ENCODE measurements at regions not wholly inside any gene's neighbourhood (a gene's known extent, or its start where the extent isn't known, plus 50 kb on each side); places are given as distances from the start of the nearest gene placed in this dataset.
"Not testable (repeated sequence)": the region's sequence is repeated elsewhere in the genome, so short reads cannot be mapped to it uniquely, and the experiment has no call there.

DNA sequence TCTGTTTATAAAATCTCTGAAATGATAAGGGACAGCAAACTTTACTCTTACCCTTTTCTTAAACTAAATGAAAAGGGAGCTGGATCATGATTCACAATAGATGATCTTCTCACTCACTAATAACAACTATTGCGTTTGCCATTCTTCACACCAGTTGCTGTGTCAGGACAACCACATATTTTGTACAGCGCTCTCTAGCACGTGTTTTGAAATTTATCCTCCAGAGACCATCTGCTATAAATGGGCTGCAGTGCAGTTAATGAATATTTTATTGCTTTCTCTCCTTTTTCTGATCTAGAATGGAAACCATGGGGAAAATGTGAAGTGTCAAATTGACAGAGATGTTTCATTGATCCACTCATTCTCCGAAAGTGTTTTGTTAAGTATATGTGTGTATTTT lies 258.4 kb upstream of the CCNH start:
- in situ Hi-C loops (cut with MboI; ENCODE audit: low sequenced_read_pairs), result no loop called here

DNA sequence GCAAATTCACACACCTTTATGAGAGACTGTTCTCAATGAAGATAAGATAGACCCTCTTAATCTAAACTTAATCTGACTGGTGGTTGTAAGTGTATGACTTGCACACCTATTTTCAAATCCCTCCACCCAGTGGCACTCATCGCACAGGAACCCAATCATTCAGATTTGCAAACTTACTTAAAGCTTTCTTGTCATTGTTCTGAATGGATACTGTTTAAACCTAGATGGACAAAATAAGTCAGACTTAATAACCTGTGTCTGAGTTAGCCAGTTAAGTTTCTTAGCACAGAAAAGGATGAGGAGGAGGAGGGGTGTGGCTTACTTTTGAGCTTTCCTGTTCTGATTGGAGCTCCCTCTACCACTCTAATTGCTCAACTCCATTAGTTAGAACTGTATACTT lies 252.4 kb upstream of the CCNH start:
- in situ Hi-C loops (cut with MboI; ENCODE audit: low sequenced_read_pairs), result no loop called here

DNA sequence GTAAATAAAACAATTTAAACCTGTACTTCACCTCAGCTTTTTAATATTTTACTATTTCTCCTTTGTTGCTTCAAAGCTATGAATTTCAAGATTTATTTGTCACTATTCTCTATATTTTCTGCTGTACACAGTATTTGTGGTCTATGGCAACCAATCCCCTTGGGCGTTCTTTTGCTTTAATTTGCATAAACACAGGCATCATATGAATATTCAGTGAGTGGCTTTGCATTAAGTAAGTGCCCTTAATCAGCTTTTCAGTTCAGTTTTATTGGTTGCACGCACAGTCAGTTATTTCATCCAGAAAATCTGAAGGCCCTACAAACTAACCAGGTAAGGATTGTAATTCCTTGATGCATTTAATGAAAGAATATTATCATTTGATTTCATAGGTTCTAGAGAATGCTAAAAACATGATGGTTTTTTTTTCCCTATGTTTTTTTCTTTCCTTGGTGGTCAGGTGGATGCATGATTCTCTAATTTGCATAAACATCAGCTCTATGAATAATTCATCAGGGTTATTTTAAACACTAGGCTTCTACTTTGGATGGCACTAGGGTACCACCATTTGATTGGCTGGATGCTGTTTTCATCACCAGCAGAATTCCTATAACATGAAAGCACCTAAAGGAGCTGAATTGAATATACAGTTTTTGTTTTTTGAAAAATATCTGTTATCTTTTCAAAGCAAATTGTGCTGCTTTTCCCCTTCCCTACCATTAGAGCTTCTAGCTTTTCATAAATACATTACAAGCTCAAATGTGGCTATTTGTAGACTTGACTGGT lies 249.2 kb upstream of the CCNH start:
- in situ Hi-C loops (cut with MboI; ENCODE audit: low sequenced_read_pairs), result no loop called here

DNA sequence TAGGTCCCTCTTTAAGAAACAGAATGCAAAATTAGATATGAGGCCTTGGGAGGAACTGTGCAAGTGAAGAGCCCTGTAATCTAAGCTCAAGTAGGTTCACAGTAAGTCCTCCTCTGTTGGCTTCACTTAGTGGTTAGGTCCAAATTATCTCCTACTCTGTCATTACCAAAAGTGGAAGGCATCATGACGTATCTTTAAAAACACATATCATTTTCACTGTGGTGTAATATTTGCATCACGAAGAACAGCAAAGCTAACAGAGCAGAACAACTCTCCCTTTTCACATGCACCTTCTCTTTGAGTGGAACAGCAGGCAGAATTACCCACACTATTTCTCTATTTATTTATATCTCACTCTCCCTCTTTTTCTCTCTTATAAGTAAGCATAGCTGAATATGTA lies 240.5 kb upstream of the CCNH start:
- in situ Hi-C loops (cut with MboI; ENCODE audit: low sequenced_read_pairs), result no loop called here

DNA sequence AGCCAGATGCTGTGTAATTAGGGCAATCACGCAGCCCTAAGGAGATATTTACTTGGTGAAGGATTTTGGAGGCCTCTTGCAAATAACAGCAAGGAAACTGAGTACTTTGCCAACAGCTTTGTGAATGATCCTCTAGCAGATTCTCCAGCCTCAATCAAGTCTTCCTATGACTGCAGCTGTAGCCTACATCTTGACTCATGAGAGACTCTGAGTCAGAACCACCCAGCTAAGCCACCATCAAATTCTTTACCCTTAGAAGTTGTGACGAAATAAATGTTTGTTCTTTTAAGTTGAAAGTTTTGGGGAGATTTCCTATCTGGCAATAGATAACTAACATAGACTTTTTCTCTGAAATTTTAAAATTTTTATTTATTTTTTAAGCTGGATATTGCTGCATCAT lies 237.6 kb upstream of the CCNH start:
- in situ Hi-C loops (cut with MboI; ENCODE audit: low sequenced_read_pairs), result no loop called here

DNA sequence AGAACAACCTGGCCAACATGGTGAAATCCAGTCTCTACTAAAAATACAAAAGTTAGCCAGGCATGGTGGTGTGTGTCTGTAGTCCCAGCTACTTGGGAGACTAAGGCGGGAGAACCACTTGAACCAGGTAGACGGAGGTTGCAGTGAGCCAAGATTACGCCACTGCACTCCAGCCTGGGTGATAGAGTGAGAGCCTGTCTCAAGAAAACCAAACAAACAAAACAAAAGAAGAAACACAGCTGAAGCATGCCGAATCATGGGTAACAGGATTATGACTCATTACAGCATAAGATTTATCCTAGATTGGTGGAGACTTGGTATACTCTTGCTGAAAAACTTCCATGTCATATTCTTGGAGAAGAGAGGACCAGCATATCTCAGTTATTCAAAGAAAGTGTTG lies 236.7 kb upstream of the CCNH start:
- in situ Hi-C loops (cut with MboI; ENCODE audit: low sequenced_read_pairs), result no loop called here

DNA sequence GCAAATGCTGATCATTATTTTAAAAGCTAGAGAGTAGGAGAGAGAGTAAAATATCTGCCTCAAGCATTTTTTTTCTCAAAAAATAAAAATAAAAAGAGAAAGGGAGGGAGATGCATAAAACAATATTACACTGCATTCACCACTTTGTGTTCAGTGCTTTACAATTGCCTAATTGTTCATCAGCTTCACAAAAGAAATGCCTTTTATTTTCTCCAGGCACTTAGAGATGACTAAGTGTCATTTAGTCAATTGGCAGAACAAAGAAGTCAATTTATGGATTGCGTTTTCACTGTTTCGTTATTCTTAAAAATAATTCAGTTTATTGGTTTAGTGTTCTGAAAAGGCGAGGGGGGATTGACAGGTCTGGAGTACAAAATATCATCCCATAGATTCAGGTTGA lies 232.5 kb upstream of the CCNH start:
- in situ Hi-C loops (cut with MboI; ENCODE audit: low sequenced_read_pairs), result no loop called here

DNA sequence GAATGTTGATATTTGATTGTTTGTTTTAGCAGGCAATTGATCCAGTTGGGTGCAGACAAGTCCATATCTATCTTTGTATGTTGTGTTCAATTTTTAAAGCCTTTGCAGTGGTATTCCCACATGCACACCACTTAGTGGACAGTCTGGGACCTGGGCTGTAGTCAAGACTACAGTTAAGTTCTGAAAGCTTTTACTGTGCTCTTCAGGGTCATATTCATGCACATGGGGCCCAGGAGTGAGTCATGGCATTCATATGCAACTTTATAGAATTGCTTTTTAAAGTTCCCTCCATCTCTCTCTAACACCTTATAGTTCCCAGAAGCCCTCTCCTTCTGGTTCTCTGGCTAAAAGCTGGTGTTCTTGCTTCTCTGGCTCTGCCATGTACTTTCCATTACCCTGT lies 228.2 kb upstream of the CCNH start:
- in situ Hi-C loops (cut with MboI; ENCODE audit: low sequenced_read_pairs), result no loop called here

DNA sequence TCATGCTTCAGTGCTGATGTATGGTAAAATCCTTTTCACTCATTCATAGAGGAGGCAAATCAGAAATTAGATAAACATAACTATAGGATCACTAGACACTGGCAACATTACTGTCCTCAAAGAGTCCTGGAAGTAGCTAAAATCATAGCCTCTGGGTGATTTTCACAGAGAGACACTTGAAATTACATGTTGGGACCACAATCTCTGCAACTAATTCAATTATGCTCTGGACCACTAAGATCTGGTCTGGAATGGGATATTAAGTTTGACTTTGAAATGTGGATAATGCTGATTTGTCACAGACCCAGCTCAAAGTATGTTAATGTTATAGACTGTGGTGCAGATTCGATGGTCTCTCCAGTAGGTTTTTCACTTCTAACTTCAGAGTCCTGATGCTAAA lies 214.6 kb upstream of the CCNH start:
- in situ Hi-C loops (cut with MboI; ENCODE audit: low sequenced_read_pairs), result no loop called here

DNA sequence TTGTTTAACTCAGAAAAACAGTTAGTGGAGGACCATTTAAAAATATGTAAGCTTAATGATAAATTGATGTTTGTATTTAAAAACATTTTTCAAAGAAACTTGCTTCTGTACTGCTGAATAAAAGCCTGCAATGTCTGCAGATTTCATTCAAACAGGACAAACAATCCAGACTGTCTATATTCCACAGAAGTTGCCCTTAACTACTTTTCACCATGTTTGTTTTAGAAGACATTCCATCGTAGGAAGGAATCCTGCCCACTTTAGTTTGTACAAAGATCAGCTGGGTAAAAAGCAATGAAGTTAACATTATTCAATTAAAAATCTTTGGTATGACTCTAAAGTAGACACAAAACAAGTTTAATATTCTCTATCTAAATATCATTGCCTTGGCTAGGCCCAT lies 195.7 kb upstream of the CCNH start:
- in situ Hi-C loops (cut with MboI; ENCODE audit: low sequenced_read_pairs), result no loop called here

DNA sequence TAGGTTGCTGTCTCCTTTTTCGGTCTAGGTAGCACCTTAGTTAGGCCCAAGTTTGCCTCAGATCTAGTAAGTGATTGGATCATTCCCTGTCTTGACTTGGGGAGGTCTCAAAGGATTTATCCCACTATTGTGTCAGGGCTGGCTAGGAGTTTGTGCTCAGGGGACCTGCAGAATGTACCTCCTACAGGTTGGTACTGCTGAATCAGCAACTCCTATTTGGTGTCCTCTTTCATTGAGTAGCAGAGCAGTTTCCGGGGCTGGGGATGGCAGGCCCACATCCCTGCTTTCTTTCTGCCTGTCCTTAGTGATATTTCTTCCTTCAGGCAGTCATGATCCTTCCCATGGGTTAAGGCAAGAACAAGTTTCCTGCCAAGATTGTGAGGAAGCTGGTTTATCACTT lies 192.9 kb upstream of the CCNH start:
- in situ Hi-C loops (cut with MboI; ENCODE audit: low sequenced_read_pairs), result no loop called here

DNA sequence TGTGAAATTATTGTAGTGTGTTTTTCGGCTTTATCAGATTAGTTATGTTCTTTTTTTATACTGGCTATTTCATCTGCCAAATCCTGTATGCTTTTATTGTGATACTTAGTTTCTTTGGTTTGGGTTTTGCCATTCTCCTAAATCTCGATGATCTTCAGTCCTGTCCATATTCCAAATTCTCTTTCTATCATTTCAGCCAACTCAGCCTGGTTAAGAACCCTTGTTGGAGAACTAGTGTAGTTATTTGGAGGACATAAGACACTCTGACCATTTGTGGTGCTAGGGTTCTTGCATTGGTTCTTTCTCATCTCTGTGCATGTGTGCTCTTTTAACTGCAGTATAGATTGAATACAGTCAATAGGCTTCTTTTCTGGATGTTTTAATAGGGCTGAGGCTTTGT lies 187.0 kb upstream of the CCNH start:
- in situ Hi-C loops (cut with MboI; ENCODE audit: low sequenced_read_pairs), result no loop called here

DNA sequence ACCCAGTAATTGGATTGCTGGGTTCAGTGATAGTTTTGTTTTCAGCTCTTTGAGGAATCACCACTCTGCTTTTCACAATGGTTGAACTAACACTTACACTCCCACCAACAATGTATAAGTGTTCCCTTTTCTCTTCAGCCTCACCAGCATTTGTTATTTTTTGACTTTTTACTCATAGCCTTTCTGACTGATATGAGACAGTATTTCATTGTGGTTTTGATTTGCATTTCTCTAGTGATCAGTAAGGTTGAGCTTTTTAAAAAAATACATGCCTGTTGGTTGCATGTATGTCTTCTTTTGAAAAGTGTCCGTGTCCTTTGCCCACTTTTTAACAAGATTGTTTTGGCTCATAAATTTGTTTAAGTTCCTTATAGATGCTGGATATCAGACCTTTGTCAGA lies 185.7 kb upstream of the CCNH start:
- in situ Hi-C loops (cut with MboI; ENCODE audit: low sequenced_read_pairs), result no loop called here

DNA sequence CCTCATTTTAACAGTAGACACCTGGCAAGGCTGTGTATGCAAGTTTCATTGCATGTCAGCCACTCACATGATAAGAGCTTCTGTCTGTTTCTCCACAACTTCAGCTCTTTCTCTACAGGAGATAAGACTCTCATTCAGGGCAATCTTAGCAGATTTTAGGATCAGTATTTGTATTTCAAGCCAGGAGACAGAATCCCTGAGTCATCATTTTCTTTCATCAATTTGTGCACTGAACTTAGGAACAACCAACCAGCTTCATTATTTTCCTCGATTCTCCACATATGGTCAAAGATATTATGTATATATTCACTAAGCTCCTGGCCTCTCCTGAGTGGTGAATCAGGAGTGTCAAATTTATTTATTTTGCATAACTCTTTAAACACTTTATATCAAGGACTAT lies 181.8 kb upstream of the CCNH start:
- in situ Hi-C loops (cut with MboI; ENCODE audit: low sequenced_read_pairs), result no loop called here

DNA sequence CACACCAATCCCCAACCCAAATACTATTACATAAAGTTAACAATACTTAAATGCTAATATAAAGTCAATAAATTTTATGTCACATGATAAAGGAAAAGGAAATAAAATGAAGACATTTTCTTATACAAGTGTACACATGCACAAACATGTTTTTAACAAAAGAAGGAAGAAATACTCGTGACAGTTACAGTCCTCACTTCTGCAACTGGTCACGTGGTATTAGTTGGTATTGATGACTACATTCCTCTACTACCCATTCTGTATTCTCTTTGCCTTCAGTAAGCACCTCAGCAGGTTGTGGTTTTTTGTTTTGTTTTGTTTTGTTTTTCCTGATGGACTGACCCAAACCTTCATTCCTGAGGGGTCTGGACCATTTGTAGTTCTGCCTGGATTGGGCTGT lies 176.9 kb upstream of the CCNH start:
- in situ Hi-C loops (cut with MboI; ENCODE audit: low sequenced_read_pairs), result no loop called here

DNA sequence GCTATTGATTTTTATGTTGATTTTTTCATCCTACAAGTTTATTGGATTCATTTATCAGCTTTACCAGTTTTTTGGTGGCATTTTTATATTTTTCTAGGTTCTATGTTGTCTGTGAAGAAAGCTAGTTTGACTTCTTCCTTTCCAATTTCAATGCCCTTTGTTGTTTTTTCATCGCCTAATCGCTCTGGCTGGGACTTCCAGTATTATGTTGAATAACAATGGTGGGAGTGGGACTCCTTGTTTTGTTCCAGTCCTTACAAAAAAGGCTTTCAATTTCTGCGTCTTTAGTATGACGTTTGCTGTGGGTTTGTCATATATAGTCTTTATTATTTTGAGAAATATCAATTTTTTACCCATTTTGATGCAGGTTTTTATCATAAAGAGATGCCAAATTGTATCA lies 175.6 kb upstream of the CCNH start:
- in situ Hi-C loops (cut with MboI; ENCODE audit: low sequenced_read_pairs), result no loop called here

DNA sequence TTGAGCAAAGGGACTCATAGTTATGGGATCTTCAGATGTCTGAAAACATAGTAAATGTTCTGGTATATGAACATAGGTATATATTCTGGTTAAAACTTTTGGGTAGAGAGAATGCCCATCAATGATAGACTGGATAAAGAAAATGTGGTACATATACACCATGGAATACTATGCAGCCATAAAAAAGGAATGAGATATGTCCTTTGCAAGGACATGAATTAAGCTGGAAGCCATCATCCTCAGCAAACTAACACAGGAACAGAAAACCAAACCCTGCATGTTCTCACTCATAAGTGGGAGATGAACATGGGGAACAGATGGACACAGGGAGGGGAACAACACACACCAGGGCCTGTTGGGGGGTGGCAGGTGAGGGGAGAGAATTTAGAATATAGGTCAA lies 171.0 kb upstream of the CCNH start:
- in situ Hi-C loops (cut with MboI; ENCODE audit: low sequenced_read_pairs), result not testable (repeated sequence)

DNA sequence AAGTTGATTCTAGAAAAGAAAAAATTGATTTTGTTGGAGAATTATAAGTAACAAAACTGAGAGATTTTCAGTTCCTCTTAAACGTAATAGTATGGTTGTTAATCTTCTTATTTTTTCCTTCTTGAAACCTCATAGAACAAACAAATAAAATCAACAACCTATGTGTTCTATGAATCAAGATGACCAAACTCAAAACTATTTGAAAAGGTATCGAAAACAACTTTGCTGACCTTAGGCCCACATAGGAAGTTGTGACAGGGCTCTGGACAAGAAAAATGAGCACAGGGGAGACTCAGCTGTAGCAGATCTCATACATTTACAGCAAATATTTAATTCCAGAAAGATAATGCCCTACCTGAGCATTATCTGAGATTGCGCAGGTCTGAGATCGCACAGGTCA lies 169.4 kb upstream of the CCNH start:
- in situ Hi-C loops (cut with MboI; ENCODE audit: low sequenced_read_pairs), result no loop called here

DNA sequence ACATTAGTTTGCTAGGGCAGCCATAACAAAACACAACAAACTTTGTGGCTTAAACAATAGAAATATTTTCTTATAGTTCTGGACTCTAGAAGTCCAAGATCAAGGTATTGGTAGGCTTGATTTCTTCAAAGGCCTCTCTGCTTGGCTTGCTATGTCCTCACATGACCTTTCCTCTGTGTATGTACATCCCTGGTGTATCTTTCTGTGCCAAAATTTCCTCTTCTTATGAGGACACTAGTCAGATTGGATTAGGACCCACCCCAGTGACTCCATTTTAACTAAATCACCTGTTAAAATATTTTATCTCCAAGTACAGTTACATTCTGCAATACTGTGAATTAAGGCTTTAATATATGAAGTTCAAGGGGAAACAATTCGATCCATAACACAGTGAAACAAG lies 168.9 kb upstream of the CCNH start:
- in situ Hi-C loops (cut with MboI; ENCODE audit: low sequenced_read_pairs), result no loop called here

DNA sequence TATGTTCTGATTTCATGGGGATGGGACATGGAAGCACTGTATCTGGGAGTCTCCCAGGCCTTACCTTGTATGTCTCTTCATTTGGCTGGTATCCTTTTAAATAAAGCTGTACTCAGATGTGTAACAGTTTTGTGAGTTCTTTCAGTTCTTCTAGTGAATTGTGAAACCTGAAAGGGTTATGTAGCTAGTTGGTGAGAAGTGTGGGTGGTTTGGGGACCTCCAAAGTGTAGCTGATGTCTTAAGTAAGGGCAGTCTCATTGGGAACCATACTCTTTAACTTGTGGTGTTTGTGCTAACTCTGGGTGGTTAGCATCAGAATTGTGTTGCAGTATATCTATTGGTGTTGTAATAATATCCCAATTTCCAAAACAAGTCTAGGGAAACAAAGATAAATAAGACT lies 166.9 kb upstream of the CCNH start:
- in situ Hi-C loops (cut with MboI; ENCODE audit: low sequenced_read_pairs), result no loop called here

DNA sequence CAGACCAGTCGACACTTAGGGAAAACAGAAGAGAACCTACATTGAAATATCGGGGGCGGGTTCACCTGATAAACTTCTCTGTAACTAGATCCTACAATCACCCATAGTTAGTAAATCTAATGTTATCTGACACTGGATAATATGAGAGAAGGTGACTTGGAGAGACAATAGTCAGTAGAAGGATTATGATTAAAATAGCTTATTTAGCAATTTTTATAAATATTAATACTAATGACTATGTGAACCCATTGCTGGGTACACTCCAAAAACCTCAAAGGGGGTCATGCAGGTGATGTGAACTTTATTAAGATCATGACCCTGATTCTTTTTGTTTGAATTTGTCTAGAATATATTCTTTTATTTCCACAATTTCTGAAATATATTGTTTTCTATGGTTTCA lies 164.1 kb upstream of the CCNH start:
- in situ Hi-C loops (cut with MboI; ENCODE audit: low sequenced_read_pairs), result no loop called here

DNA sequence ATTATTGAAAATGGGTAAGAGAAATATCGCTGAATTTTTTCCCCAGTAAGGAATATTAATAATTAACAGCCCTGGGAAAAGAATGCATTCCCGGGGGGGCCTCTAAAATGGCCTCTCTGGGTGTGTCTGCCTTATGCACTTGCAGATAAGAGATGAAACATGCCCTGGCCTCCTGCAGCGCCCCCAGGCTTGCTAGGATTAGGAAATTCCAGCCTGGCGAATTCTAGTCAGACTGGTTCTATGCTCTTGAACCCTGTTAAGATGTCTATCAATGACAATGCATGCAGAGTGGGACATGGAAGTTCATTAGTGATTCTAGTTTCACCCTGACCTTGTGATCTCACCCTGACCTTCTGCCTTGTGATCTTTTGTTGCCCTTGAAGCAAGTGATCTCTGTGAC lies 163.6 kb upstream of the CCNH start:
- in situ Hi-C loops (cut with MboI; ENCODE audit: low sequenced_read_pairs), result not testable (repeated sequence)

DNA sequence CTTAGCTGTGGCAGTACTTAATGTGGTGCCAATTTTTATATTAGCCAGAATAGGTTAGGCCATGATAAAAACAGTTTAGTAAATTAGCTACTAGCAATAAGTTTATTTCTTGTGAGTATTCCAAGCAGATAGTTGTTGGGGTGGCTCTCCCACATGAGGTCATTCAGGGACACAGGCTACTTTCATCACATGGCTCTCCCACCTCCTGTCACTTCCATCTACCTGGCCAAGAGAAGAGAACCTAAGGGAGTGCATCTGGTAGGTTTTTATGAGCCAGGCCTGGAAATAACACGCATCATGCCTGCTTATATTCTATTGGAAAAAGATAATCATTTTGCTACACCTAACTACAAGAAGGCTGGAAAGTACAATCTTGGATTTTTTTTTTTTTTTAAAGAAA lies 161.4 kb upstream of the CCNH start:
- in situ Hi-C loops (cut with MboI; ENCODE audit: low sequenced_read_pairs), result no loop called here
